ENCODE measurements at regions not wholly inside any gene's neighbourhood (a gene's known extent, or its start where the extent isn't known, plus 50 kb on each side); places are given as distances from the start of the nearest gene placed in this dataset.

GRCh38 chr2:6359964-6360363, 505.7 kb downstream of the CMPK2 start:
- DNase-seq: no peak

DNA sequence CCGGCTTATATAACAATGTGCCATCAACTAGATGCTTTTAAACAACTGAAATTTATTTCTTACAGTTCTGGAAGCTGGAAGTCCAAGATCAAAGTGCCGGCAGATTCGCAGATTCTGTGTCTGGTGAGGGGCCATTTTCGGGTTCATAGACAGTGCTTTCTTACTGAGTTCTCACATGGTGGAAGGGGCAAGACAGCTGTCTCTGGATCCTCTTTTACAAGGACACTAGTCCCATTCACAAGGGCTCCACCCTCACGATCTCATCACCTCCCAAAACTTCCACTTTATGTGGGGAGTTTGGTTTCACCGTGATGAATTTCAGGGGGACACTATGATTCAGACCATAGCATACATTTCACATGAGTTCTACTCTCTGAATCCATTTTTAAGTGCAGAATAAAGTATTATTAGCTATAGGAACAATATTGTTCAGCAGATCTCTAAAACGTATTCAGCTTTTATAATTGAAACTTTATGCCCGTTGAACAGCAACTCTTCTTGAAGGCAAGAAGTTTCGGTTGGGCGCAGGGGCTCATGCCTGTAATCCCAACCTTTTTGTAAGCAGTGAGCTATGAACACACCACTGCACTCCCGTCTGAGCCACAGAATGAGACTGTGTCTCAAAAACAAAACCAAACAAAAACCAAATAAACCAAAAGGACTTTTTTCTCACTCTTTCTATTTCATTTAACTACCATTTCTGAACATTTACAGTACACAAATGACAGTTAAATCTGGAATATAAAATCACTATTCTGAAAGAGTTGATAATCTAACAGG, 502.8 kb downstream of the CMPK2 start:
- DNase-seq: no peak

DNA sequence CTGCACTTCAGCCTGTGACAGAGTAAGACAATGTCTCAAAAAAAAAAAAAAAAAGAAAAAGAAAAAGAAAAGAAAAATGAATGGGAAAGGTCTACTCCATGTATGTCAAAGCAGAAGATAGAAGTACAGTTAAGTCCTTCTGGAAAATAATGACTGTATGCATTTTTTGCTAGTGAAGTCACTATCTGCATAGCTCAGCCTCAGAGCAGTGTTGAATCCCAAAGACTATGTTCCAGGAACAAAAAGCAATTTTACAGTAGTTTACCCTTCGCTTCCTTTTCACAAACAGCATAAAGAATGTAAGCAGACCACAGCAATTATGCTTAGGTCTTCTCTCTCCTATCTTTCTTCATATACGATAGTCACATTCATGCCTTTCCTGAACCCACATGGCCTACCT, 497.4 kb downstream of the CMPK2 start:
- no peak for DNase-seq

DNA sequence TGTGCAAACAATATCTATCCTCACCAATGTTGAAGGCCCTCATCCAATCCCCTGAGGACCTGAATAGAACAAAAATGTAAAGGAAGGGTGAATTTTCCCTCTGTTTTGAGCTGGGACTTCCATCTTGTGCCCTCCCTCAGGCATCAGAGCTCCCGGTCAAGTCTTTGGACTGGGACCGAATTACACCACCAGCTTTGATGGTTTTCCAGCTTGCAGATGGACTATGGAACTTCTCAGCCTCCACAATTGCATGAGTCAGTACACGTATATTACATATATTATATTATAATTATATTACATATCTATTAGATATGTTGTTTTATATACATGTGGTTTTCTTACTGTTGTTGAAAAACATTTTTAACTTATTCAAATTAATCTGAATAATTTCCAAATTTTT, 496.4 kb downstream of the CMPK2 start:
- DNase-seq: no peak

DNA sequence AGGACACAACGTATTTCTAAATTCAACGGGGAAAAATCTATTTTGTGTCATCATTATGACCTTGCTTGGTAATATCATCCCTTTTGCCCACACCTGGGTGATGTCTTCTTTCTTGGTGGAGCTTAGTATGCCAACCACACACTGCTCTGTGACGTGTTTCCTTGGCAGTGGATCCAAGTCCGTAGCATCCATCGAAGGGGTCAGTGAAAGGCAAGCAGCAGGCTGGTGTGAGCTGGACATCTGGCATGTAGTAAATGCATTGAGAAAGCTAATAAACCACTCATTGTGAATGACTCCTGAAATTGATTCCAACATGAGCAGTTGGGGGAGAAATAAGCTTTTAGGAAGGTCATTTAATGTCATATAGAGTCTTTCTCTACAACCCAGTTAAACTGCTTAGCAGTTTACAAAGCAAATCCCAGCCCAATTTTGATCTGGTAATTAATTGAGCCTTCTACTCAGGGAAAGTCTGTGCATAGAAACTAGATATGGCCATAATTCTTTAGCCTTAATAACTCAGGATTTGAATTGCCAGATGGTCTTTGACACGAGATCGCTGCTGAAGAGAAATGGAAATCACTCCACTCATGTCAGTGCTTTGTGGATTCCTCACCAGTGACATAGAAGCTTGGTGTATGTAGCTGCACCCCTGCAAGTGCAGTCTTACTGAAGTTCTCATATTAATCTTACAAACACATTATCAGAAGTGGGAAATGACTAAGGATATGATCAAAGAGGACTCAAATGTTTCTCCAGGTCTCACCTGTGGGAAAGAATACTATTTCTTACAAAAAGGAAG, 494.8 kb downstream of the CMPK2 start:
- DNase-seq: no peak

- DNase-seq: no peak
Observed at GRCh38 chr2:6372317-6372901, 493.3 kb downstream of the CMPK2 start.

DNA sequence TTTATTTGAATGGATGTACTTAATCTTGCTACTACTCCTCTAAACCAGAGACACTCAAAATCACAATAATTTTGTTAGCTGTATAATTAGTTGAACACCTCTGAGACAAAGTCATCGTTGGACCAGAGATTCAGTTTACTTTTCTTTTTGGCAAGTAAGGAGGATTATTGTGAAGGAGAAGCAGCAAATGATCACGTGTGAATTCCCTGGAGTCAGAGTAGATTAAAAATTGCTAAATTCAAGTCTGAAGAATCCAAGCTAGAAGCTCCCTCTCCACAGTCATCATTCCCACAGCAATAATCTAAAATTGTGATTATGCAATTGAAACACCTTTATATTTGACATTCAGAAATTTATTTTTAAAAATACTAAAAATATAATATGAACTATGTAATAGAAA, 484.4 kb downstream of the CMPK2 start:
- DNase-seq: no peak

DNA sequence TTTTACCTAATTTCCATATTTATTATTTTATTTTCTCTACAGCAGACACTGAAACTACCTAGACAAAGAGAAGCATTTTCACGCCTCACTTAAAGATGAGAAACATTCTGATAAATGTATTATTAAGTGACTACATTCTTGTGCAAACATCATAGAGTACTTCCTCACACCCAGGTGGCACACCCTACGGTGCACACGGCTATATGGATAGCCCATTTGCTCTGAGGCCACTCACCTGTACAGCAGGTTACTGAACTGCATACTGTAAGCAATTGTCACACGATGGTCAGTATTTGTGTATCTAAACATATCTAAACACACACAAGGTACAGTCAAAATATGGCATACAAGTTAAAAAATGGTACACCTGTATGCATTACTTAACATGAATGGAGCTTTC, 481.4 kb downstream of the CMPK2 start:
- no peak for DNase-seq

- no peak for DNase-seq
Observed at GRCh38 chr2:6392354-6392753, 473.4 kb downstream of the CMPK2 start.

- no peak for DNase-seq
Observed at GRCh38 chr2:6392966-6393365, 472.7 kb downstream of the CMPK2 start.

DNA sequence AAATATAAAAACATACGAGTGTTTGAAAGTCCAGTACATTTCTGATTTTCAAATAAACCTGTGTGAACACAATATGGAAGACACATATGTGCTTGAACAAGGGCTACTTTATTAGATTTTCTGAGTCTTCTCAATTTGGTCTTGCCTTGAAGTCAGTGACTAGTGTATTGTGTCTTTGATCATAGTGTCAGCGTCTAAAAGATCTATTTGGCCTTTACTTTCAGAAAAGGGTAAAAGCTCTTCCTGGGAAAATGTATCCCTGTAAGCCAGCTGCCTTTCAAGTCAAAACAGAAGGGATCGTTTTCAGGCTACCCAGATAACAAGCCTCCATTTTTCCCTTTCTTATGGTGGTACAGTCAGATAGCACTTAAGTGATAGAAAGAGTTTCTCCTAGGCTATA, 471.9 kb downstream of the CMPK2 start:
- no peak for DNase-seq

DNA sequence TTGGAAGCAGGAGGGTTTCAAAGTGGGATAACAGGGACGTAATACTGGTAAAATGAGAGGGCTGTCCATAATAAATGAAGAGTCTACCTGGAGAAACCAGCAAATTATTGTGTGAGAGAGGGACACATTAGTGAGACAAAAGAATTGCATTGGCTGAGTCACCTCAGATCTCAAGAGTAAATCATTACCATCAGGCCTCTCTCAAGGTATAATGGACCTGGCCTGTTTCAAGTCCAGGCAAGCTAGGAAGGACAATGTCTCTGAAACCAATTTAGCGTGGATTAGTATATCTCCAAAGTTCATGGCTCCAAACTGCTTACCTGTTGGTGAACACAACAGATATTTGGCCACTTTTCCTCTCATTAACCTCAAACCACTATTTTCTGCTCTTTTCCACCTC, 471.4 kb downstream of the CMPK2 start:
- no peak for DNase-seq

DNA sequence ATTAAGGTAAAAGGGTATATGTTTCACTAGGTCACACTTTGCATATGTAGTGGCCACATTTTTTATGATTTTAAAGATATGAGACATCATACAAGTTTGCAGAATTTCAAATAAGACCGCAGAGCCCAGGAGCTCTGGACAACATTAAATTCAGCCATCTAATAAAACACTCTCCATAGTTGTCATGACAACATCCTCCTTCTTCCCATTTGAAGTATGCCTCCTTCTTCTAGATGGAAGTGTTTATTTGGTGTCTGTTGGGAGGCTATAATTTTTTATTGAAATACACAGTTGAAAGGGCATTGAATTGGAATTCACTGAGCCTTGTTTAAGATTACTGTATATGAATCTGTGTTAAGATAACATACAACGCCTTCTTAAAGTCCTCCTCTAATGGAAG, 467.3 kb downstream of the CMPK2 start:
- DNase-seq: no peak

GRCh38 chr2:6401301-6401700, 464.4 kb downstream of the CMPK2 start:
- DNase-seq: no peak

DNA sequence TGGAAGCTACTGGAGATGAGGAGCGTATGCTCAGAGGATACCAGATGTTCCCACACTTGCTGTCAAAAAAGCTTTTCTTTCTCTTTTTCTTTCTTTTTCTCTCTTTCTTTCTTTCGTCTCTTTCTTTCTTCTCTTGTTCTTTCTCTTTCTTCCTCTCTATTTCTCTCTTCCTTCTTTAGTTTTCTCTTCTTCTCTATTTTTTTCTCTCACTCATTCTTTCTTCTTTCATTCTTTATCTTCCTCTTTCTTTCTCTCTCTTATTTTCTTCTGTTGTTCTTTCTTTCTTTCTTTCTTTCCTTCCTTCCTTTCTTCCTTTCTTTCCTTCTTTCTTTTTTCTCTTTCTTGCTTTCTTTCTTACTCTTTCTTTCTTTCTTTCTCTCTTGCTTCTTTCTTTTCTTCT, 457.6 kb downstream of the CMPK2 start:
- DNase-seq: no peak

GRCh38 chr2:6410313-6410712, 455.4 kb downstream of the CMPK2 start:
- no peak for DNase-seq

- DNase-seq: no peak
Observed at GRCh38 chr2:6412533-6413091, 453.1 kb downstream of the CMPK2 start.

GRCh38 chr2:6417050-6417449, 448.7 kb downstream of the CMPK2 start:
- no peak for DNase-seq

GRCh38 chr2:6418291-6418690, 447.4 kb downstream of the CMPK2 start:
- DNase-seq: no peak

DNA sequence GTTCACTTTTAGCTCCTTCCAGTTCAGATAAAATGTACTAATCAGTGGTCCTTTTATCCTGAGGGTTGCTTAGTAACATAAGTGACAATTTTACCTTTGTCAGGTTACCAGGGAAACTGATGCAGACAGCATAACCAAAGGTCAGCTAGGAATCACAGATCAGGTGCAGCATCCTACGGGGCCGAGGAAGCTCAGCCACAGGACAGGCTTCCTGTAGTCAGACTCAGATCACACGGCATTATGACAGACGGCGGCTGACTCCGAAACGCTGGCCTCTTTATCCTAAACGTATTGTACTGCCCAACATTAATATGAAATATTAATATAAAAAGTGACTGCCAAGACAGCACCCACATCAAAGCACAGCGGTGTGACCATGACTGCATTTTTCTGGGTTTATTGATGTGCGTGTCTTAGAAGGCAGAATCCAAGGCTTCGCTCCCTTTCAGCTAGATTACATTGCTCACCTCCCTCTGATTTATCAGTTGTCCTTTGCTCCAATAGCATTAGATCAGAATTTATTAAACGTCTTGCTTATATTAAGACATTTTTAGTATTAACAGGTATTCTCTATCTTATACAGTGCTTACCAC, 444.5 kb downstream of the CMPK2 start:
- DNase-seq: no peak

DNA sequence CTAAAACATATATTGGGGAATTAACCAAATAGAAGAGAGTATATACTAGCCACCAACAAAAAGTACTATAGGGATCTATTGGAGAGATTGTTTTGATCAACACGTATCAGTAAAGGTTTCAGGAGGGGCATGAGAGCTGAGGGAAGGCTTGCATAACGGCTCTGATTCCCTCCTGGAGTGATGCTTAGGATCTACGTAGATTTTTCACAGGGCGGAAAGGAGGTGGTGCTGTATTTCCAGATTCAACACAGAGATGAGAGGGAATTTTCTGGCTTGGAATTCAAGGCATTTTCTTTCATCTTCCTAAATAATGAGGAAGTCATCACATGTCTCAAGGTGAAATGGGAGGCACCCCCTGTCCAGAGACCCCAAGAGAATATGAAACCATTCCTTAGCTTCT, 443.8 kb downstream of the CMPK2 start:
- DNase-seq: no peak

DNA sequence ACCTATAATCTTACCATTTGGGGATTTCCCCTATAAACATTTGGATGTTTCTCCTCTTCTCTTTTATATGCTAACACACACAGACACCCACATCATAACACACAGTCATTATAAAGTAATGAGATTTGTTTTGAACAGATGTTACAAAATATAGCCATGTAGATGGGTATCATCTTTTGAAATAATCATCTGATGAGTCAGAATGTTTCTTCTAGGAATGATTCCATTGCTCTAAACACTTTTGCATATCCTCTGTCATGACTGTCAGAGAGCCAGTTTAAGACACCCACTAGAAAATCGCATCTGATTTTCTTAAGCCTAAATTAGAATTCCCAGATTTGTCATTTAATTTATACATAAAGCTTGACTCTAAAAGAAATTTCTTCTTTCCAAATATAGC, 442.6 kb downstream of the CMPK2 start:
- no peak for DNase-seq

- no peak for DNase-seq
Observed at GRCh38 chr2:6423944-6424343, 441.8 kb downstream of the CMPK2 start.

Measured in occipital lobe (tissue), 1 donor.